ENCODE measurements at regions not wholly inside any gene's neighbourhood (a gene's known extent, or its start where the extent isn't known, plus 50 kb on each side); places are given as distances from the start of the nearest gene placed in this dataset.

DNA sequence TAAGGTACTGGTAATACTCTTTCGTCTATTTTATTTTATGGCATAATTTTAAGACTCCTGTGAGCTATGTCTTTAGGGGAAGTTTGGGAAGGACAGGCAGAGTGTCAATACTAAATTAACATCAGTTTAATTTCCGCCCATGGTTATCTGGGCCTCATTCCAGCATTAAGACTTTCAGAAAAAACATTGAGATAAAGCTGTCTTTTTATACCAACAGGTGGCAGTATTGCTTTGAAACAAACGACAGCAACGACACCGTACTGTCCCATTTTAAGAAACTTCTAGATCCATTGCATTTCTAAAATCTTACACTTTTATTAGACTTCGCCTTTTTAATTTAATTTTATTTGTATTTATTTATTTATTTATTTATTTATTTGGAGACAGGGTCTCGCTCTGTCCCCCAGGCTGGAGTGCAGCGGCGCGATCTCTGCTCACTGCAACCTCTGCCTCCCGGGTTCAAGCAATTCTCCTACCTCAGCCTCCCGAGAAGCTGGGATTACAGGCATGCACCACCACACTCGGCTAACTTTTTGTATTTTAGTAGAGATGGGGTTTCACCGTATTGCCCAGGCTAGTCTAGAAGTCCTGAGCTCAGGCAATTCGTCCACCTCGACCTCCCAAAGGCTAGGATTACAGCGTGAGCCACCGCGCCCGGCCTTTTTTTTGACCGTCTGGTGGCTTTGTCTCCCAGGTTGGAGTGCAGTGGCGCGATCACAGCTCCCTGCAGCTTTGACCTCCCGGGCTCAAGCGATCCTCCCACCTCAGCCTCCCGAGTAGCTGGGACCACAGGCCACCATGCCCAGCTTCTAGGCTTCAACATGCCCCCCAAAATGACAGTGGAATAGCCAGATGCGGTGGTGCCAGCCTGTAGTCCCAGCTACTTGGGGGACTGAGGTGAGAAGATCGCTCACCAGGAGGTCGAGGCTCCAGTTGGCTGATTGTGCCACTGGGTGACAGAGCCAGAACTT is 78.7 kb upstream of the C1GALT1 start:
- no peak overlapping the region for H3K4me3 Mint-ChIP-seq (ENCODE audit: unreplicated experiment)
- no TSS peak for BruUV-seq (replicated peaks)
- H3K27me3 Mint-ChIP-seq (ENCODE audit: insufficient read depth, unreplicated experiment) = no peaks in the 10 kb centered on the region
- CTCF ChIA-PET = interaction anchor here (0.5 to 10.2 kb wide), 50 partner anchors 11 to 1087 kb away, joined by 3 to 111 read pairs (median 4); partner anchors contain the start of gene C1GALT1
- peaks cover 32% of the 10 kb centered on the region for H3K4me1 Mint-ChIP-seq (ENCODE audit: insufficient read depth, unreplicated experiment)
- no peaks in the 10 kb centered on the region for H3K36me3 Mint-ChIP-seq (ENCODE audit: insufficient read depth, unreplicated experiment)
- no peak overlapping the region for H3K27ac Mint-ChIP-seq (ENCODE audit: low read depth, unreplicated experiment)
- no peaks in the 10 kb centered on the region for H3K9me3 Mint-ChIP-seq (ENCODE audit: unreplicated experiment)
- TF ChIP-seq, protein P1, sequence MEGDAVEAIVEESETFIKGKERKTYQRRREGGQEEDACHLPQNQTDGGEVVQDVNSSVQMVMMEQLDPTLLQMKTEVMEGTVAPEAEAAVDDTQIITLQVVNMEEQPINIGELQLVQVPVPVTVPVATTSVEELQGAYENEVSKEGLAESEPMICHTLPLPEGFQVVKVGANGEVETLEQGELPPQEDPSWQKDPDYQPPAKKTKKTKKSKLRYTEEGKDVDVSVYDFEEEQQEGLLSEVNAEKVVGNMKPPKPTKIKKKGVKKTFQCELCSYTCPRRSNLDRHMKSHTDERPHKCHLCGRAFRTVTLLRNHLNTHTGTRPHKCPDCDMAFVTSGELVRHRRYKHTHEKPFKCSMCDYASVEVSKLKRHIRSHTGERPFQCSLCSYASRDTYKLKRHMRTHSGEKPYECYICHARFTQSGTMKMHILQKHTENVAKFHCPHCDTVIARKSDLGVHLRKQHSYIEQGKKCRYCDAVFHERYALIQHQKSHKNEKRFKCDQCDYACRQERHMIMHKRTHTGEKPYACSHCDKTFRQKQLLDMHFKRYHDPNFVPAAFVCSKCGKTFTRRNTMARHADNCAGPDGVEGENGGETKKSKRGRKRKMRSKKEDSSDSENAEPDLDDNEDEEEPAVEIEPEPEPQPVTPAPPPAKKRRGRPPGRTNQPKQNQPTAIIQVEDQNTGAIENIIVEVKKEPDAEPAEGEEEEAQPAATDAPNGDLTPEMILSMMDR (IDR thresholded peaks at IDR 0.05; ENCODE audit: unreplicated experiment) = peak; percentile 52
- intact Hi-C loops (cut with micrococcal nuclease) = loop anchor here (1.0 to 5.0 kb wide), 7 partner anchors 54 to 437 kb away; partner anchors contain the start of gene C1GALT1
- POLR2A ChIA-PET = interaction anchor here (0.6 to 10.9 kb wide), 13 partner anchors 17 to 578 kb away, joined by 3 to 119 read pairs (median 3); partner anchors contain the start of gene C1GALT1
- peak; percentile 73 for DNase-seq (ENCODE audit: unreplicated experiment)

DNA sequence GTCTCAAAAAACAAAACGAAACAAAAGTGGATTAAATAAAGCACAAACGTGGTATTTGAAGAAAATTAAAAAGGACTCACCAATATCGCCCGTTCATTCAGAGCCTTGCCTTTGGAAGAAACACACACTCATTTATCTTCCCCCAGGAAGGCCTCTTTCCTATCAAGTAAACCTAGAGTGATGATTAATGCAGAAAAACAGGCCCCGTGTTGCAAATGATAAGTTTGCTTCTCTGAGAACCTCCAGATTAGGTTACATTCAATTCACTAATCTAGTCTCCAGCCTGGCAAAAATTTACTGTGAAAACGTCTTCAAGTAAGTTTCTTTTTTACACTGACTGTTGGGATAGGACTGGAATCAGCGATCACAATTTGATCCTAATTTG is 78.0 kb upstream of the C1GALT1 start:
- POLR2A ChIA-PET = interaction anchor here (0.6 to 10.9 kb wide), 7 partner anchors 16 to 577 kb away, joined by 3 to 119 read pairs (median 3); partner anchors contain the start of gene C1GALT1
- no peaks in the 10 kb centered on the region for H3K36me3 Mint-ChIP-seq (ENCODE audit: insufficient read depth, unreplicated experiment)
- peaks cover 30% of the 10 kb centered on the region for H3K4me1 Mint-ChIP-seq (ENCODE audit: insufficient read depth, unreplicated experiment)
- no peak for DNase-seq (ENCODE audit: unreplicated experiment)
- no peak overlapping the region for H3K4me3 Mint-ChIP-seq (ENCODE audit: unreplicated experiment)
- intact Hi-C loops (cut with micrococcal nuclease) = loop anchor here (5.0 kb wide), 2 partner anchors 137 to 158 kb away; no protein-coding TSS in a partner anchor
- H3K27me3 Mint-ChIP-seq (ENCODE audit: insufficient read depth, unreplicated experiment) = no peaks in the 10 kb centered on the region
- no TSS peak for BruUV-seq (replicated peaks)
- no peak overlapping the region for H3K27ac Mint-ChIP-seq (ENCODE audit: low read depth, unreplicated experiment)
- no peaks in the 10 kb centered on the region for H3K9me3 Mint-ChIP-seq (ENCODE audit: unreplicated experiment)
- CTCF ChIA-PET = interaction anchor here (0.5 to 10.2 kb wide), 22 partner anchors 11 to 1086 kb away, joined by 3 to 111 read pairs (median 4); partner anchors contain the start of gene C1GALT1
- TF ChIP-seq, protein P1 (IDR thresholded peaks at IDR 0.05; ENCODE audit: unreplicated experiment) = no peak

DNA sequence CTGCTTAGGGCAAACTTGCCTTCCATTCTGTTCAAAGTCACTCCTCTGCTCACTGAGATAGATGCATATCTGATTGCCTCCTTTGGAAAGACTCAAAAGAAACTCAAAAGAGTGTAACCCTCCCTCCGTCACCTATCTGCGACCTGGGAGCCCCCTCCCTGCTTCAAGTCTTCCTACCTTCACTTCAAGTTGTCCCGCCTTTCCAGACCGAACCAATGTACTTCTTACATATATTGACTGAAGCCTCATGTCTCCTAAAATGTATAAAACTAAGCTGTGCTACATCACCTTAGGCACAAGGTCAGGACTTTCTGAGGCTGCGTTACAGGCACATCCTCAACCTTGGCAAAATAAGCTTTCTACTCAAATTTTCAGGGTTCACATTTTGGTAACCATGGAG is 77.4 kb upstream of the C1GALT1 start:
- TF ChIP-seq, protein P1 (IDR thresholded peaks at IDR 0.05; ENCODE audit: unreplicated experiment) = no peak
- Mint-ChIP-seq H3K27ac (ENCODE audit: low read depth, unreplicated experiment) (no peak overlapping the region), H3K9me3 (ENCODE audit: unreplicated experiment) (no peaks in the 10 kb centered on the region), H3K36me3 (ENCODE audit: insufficient read depth, unreplicated experiment) (no peaks in the 10 kb centered on the region), H3K4me3 (ENCODE audit: unreplicated experiment) (no peak overlapping the region), H3K27me3 (ENCODE audit: insufficient read depth, unreplicated experiment) (no peaks in the 10 kb centered on the region), H3K4me1 (ENCODE audit: insufficient read depth, unreplicated experiment) (peaks cover 23% of the 10 kb centered on the region)
- CTCF ChIA-PET = interaction anchor here (0.6 to 10.2 kb wide), 18 partner anchors 11 to 463 kb away, joined by 3 to 111 read pairs (median 4); partner anchors contain the start of gene C1GALT1
- POLR2A ChIA-PET = interaction anchor here (0.6 to 10.9 kb wide), 9 partner anchors 17 to 459 kb away, joined by 3 to 119 read pairs (median 3); partner anchors contain the start of gene C1GALT1
- BruUV-seq (replicated peaks) = no TSS peak
- DNase-seq (ENCODE audit: unreplicated experiment) = no peak
- intact Hi-C loops (cut with micrococcal nuclease) = loop anchor here (5.0 kb wide), 2 partner anchors 138 to 157 kb away; no protein-coding TSS in a partner anchor
